Superior temporal gyrus (tissue), 1 donor: ENCODE measurements at regions not wholly inside any gene's neighbourhood (a gene's known extent, or its start where the extent isn't known, plus 50 kb on each side); places are given as distances from the start of the nearest gene placed in this dataset.

Experiments used
- DNase-seq: peaks from one replicate; pipeline ENCODE4 v3.0.0-alpha.2; 2016; ENCODE audit errors: extremely low spot score

DNA sequence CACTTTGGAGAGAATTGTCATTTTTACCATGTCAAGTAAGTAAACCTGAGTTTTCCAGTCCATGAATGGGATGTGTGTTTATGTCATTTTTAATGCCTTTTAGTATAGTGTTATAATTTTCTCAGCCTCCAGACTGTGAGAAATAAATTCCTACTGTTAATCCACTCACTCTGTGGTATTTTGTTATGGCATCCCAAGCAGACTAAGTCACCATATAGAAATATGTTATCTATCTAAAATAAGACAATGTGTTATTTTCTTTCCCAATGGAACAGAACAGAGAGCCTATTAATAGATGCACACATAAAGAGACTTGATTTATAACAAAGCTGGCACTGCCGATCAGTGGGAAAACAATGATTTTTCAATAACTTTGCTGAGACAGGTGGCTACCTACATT, 70.2 kb upstream of the SLC4A11 start:
- no peak for DNase-seq

- no peak for DNase-seq
Observed at GRCh38 chr20:3307725-3308124, 68.7 kb upstream of the SLC4A11 start.

DNA sequence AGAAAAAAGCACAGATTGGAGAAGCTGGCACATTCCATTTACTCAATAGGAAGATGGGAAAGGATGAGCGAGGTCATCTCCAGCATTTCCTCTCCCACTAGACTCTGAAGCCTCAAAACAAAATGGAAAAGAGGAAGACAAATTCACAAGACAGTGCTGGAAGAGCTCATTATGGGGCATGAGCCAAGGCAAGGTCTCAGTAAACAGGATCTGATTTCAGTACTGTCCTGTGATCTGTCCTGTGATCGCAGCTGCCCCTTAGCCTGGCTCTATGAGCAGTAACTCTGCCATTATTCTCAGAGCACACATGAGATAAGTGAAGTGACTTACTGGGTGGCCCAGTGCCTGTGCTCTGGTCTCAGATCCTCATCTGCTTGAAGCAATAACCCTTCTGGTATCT, 68.1 kb upstream of the SLC4A11 start:
- DNase-seq = no peak

GRCh38 chr20:3306068-3306467, 67.1 kb upstream of the SLC4A11 start:
- DNase-seq = no peak

GRCh38 chr20:3304456-3304855, 65.5 kb upstream of the SLC4A11 start:
- DNase-seq = no peak

GRCh38 chr20:3297079-3297378, 58.0 kb upstream of the SLC4A11 start:
- DNase-seq = no peak

- DNase-seq = no peak
Observed at GRCh38 chr20:3296261-3297078, 57.5 kb upstream of the SLC4A11 start.
